Nephron progenitor cell (in vitro differentiated cells): ENCODE measurements at regions not wholly inside any gene's neighbourhood (a gene's known extent, or its start where the extent isn't known, plus 50 kb on each side); places are given as distances from the start of the nearest gene placed in this dataset.

Experiments used
- DNase-seq: peaks from one replicate; pipeline ENCODE4 v3.0.0; 2021
- H3K27ac Mint-ChIP-seq: 2 replicates; pipeline ENCODE4 v1.8.0; 2021; ENCODE audit warnings: mild to moderate bottlenecking, moderate library complexity, mixed read lengths
- H3K27me3 Mint-ChIP-seq: 2 replicates; pipeline ENCODE4 v1.8.0; 2021; ENCODE audit warnings: mild to moderate bottlenecking, low read depth, mixed read lengths; ENCODE audit not compliant: poor library complexity
- H3K36me3 Mint-ChIP-seq: 2 replicates; pipeline ENCODE4 v1.8.0; 2021; ENCODE audit warnings: low read depth, mixed read lengths
- H3K4me1 Mint-ChIP-seq: 2 replicates; pipeline ENCODE4 v1.8.0; 2021; ENCODE audit warnings: mixed read lengths
- H3K4me3 Mint-ChIP-seq: 2 replicates; pipeline ENCODE4 v1.8.0; 2021; ENCODE audit warnings: mild to moderate bottlenecking, moderate library complexity, mixed read lengths
- H3K9me3 Mint-ChIP-seq: 2 replicates; pipeline ENCODE4 v1.8.0; 2021; ENCODE audit warnings: mild to moderate bottlenecking, moderate library complexity, mixed read lengths
- TF ChIP-seq, protein P1 (sequence below): fragments of 200-600 bp; sonication (generic); IDR thresholded peaks from 2 replicates; pipeline ENCODE4 v1.5.0; 2021; ENCODE audit warnings: antibody characterized with exemption

DNA sequence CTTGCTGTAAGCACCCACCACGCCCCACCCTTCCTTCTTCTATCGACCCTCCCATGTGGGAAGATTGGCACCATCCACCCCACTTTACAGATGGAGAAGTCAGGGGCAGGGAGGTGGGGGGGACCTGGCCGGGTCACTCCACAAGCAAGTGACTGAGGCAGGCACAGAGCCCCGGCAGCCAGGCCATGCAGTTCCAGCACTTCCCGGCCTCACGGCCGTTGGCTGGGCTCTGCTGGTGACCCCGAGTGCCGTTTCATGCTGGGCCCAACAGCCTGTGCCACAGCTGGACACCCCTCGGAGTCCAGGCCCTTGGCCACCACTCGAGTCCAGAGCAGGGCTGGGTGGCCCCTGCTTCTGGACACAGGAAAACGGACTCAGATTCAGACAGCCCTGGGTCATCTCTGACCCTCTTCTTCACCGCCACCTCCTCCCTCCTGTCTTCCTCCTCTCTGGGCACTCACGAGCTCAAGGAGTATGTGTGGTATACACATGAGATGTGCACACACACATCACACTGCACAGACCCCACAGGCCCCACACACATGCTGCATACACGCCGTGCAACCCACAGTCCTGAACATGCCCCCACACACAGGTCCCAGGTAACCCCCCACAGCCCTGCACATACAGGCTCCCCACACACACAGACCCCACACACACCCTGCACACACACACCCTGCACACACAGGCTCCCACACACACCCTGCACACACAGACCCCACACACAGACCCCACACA, 89.3 kb upstream of the GPC1 start:
- TF ChIP-seq, protein P1, sequence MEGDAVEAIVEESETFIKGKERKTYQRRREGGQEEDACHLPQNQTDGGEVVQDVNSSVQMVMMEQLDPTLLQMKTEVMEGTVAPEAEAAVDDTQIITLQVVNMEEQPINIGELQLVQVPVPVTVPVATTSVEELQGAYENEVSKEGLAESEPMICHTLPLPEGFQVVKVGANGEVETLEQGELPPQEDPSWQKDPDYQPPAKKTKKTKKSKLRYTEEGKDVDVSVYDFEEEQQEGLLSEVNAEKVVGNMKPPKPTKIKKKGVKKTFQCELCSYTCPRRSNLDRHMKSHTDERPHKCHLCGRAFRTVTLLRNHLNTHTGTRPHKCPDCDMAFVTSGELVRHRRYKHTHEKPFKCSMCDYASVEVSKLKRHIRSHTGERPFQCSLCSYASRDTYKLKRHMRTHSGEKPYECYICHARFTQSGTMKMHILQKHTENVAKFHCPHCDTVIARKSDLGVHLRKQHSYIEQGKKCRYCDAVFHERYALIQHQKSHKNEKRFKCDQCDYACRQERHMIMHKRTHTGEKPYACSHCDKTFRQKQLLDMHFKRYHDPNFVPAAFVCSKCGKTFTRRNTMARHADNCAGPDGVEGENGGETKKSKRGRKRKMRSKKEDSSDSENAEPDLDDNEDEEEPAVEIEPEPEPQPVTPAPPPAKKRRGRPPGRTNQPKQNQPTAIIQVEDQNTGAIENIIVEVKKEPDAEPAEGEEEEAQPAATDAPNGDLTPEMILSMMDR = no peak
- no peak for DNase-seq
- peaks cover 29% of the 10 kb centered on the region for H3K9me3 Mint-ChIP-seq
- no peak overlapping the region for H3K4me3 Mint-ChIP-seq
- peaks cover 16% of the 10 kb centered on the region for H3K4me1 Mint-ChIP-seq
- no peaks in the 10 kb centered on the region for H3K36me3 Mint-ChIP-seq
- no peaks in the 10 kb centered on the region for H3K27me3 Mint-ChIP-seq
- H3K27ac Mint-ChIP-seq = no peak overlapping the region

DNA sequence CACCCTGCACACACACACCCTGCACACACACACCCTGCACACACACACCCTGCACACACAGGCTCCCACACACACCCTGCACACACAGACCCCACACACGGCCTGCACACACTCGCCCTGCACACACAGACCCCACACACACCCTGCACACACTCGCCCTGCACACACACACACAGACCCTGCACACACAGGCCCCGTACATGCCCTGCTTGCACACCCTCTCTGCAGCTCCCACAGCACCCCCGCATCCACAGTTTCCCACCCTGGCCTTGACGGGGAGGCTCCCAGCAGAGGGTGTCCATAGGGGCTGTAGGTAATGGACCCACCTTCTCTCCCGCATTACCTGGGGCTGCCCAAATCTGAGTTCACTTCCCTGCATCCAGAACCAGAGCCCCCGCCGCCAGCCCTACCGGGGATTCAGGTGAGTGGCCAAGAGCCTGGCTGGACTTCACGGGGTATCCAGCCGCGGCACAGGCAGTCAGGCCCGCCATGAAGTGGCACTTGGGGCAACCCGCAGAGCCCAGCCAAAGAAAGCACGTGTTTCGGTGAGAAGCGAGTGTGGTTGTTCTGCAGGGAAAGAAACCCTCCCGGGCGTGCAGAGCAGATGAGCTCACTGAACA, 88.6 kb upstream of the GPC1 start:
- H3K27ac Mint-ChIP-seq = no peak overlapping the region
- TF ChIP-seq, protein P1 = no peak
- H3K27me3 Mint-ChIP-seq = peaks cover 4% of the 10 kb centered on the region
- H3K4me1 Mint-ChIP-seq = peaks cover 23% of the 10 kb centered on the region
- H3K9me3 Mint-ChIP-seq = peaks cover 29% of the 10 kb centered on the region
- no peaks in the 10 kb centered on the region for H3K36me3 Mint-ChIP-seq
- H3K4me3 Mint-ChIP-seq = no peak overlapping the region
- no peak for DNase-seq

DNA sequence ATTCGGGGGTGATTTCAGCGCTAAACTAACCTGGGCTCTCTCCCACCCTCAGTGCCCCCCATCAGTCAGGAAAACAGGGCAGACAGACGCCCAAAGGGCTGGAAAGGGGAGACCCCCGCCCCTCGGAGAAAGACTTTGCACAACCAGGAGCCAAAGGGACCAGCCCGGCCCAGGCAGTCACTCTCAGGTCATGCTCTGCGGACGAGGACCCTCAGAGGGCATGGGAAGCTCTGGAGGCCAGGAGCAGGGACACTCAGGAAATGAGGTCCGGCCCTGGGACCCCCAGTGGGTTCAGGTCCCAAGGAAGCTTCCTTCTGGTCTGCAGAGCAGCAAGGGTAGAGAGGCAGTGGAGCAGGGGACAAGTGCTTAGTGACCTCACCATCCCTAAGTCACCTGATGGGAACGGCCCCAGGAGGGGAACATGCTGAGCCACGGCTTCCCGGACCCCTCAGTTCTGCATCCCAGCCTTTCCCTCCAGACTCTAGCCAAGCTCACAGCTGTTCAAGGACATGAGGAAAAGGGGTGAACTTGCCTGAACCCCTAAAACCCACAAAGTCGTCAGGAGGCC, 88.0 kb upstream of the GPC1 start:
- no peak overlapping the region for H3K27ac Mint-ChIP-seq
- TF ChIP-seq, protein P1 = no peak
- H3K9me3 Mint-ChIP-seq = peaks cover 29% of the 10 kb centered on the region
- H3K4me1 Mint-ChIP-seq = peaks cover 29% of the 10 kb centered on the region
- no peak for DNase-seq
- H3K27me3 Mint-ChIP-seq = peaks cover 4% of the 10 kb centered on the region
- no peak overlapping the region for H3K4me3 Mint-ChIP-seq
- H3K36me3 Mint-ChIP-seq = no peaks in the 10 kb centered on the region

DNA sequence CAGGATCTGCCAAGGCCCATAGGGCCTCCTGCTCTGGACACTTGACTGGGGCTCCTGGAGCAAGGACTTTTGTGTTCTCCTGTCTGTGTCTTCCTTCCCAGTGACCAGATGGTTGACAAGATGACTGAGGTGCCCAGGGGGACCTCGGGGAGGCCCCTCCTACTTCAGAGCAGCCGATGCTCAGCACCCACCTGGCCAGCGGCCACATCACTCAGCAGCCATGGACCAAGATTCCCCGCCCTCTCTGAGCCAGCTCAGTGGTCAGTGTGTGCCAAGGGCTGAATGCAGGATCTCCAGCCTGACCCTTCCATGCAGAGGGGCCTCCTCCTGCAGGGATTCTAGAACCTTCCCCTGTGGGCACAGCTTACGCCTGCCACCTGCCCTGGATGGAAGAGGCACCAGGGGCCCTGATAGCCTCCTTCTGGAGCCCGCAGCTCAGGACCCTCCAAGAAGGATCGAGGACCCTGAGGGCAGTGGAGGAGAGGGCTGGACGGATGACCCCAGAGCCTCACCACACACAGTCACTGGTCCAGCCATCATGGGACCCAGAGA, 87.4 kb upstream of the GPC1 start:
- H3K27ac Mint-ChIP-seq = no peak overlapping the region
- H3K9me3 Mint-ChIP-seq = peaks cover 29% of the 10 kb centered on the region

DNA sequence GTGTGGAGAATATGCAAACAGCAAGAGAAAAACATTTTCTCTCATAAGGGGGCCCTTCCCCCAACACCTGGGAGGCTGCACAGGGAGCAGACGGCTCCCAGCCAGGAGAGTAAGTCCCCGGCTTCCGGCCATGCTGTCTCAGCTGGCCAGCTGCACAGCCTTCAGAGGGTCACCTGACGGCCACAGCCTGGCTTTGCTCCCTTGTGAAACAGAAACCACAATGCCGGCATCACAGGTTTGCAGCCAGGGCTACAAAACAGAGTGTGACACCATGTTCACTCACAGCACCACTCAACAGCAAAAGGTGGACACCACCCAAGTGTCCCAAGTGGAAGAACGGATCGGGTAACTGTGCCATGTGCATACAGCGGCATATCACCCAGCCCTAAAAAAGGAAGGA, 86.9 kb upstream of the GPC1 start:
- H3K9me3 Mint-ChIP-seq = peaks cover 26% of the 10 kb centered on the region
- no peak for DNase-seq
- H3K27ac Mint-ChIP-seq = no peak overlapping the region
- H3K4me1 Mint-ChIP-seq = peaks cover 32% of the 10 kb centered on the region
- no peak overlapping the region for H3K4me3 Mint-ChIP-seq
- TF ChIP-seq, protein P1 = no peak
- peaks cover 4% of the 10 kb centered on the region for H3K27me3 Mint-ChIP-seq
- no peaks in the 10 kb centered on the region for H3K36me3 Mint-ChIP-seq

More for the DNA sequence above, 87.4 kb upstream of the GPC1 start:
- peaks cover 32% of the 10 kb centered on the region for H3K4me1 Mint-ChIP-seq
- H3K4me3 Mint-ChIP-seq = no peak overlapping the region
- peaks cover 4% of the 10 kb centered on the region for H3K27me3 Mint-ChIP-seq
- TF ChIP-seq, protein P1 = no peak
- no peaks in the 10 kb centered on the region for H3K36me3 Mint-ChIP-seq
- no peak for DNase-seq
